Natural killer cell treated with Interleukin-12 subunit alpha and Interleukin-12 subunit beta and Interleukin-15 and Interleukin-18, amount 100 ng/mL, for 72 hours (primary cell): ENCODE measurements at regions not wholly inside any gene's neighbourhood (a gene's known extent, or its start where the extent isn't known, plus 50 kb on each side); places are given as distances from the start of the nearest gene placed in this dataset.
"Not testable (repeated sequence)": the region's sequence is repeated elsewhere in the genome, so short reads cannot be mapped to it uniquely, and the experiment has no call there.

Source experiments
- ATAC-seq, 2 donors: fragments of 150-1000 bp; cut with Tn5 transposase in 1 of 2; sonication (Bioruptor Pico), chemical (Tn5 transposase) in 1 of 2; 2 replicates each; pipeline ENCODE4 v1.10.0; 2021
- DNase-seq: peaks from one replicate; pipeline ENCODE4 v3.0.0; 2022; ENCODE audit warnings: low spot score
- H3K27ac Mint-ChIP-seq, 2 donors: 1 replicate in 1 of 2; 2 replicates in 1 of 2; pipeline ENCODE4 v1.8.0; 2022; ENCODE audit warnings: mixed read lengths in 2 of 2, mild to moderate bottlenecking in 1 of 2, moderate library complexity in 1 of 2
- H3K27me3 Mint-ChIP-seq, 2 donors: 1 replicate in 1 of 2; 2 replicates in 1 of 2; pipeline ENCODE4 v1.8.0; 2022; ENCODE audit warnings: mixed read lengths in 2 of 2
- H3K36me3 Mint-ChIP-seq: one replicate; pipeline ENCODE4 v1.8.0; 2022; ENCODE audit warnings: mixed read lengths
- H3K4me1 Mint-ChIP-seq, 2 donors: 1 replicate in 1 of 2; 2 replicates in 1 of 2; pipeline ENCODE4 v1.8.0; 2022; ENCODE audit warnings: low read depth in 2 of 2, mixed read lengths in 2 of 2, mild to moderate bottlenecking in 1 of 2
- H3K4me3 Mint-ChIP-seq: one replicate; pipeline ENCODE4 v1.8.0; 2022; ENCODE audit warnings: mixed read lengths
- H3K9me3 Mint-ChIP-seq: 2 replicates; pipeline ENCODE4 v1.8.0; 2022; ENCODE audit warnings: mixed read lengths

GRCh38 chrX:50967736-50968135 is 57.2 kb downstream of the BMP15 start:
- H3K9me3 Mint-ChIP-seq = no peaks in the 10 kb centered on the region
- ATAC-seq (no peak), DNase-seq (no peak)
- H3K4me1 Mint-ChIP-seq = no peaks in the 10 kb centered on the region
- no peaks in the 10 kb centered on the region for H3K36me3 Mint-ChIP-seq
- no peak overlapping the region for H3K4me3 Mint-ChIP-seq
- no peak overlapping the region for H3K27ac Mint-ChIP-seq
- peaks cover 0 to 12% of the 10 kb centered on the region in 2 donors for H3K27me3 Mint-ChIP-seq

DNA sequence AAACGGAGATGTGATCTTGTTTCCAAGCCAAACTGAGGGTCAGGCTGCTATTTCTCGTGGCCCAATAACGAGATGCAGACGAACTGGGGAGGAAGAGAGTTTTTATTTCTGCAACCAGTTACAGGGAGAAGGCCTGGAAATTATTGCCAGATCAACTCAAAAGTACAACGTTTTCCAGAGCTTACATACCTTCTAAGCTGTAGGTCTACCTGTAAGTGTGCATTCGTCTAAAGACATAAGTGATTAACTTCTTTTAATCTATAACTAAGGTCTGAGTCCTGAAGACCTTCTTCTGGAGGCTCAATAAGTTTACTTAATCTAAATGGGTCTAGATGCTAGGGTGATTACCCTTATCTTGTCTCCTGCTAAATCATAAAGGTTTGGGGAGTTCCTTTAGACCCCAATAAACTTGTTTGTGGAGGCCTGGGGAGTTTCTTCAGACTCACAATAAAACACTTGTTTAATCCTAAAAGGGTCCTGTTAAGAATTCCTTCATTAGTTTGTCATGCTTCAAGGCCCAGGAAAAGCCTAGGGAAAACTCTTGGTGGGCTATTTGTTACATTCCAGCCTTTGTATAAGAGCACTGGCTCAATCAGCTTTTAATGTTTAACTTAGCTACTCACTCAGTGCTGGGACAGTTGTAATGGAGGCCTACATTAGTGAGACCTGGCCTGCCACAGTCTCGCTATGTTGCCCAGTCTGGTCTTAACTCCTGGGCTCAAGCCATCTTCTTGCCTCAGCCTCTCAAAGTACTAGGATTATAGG is 58.5 kb downstream of the BMP15 start:
- H3K36me3 Mint-ChIP-seq, H3K4me1 Mint-ChIP-seq, H3K27ac Mint-ChIP-seq, H3K9me3 Mint-ChIP-seq, H3K4me3 Mint-ChIP-seq, ATAC-seq, DNase-seq: not testable (repeated sequence)
- peaks cover 0 to 12% of the 10 kb centered on the region in 2 donors for H3K27me3 Mint-ChIP-seq

DNA sequence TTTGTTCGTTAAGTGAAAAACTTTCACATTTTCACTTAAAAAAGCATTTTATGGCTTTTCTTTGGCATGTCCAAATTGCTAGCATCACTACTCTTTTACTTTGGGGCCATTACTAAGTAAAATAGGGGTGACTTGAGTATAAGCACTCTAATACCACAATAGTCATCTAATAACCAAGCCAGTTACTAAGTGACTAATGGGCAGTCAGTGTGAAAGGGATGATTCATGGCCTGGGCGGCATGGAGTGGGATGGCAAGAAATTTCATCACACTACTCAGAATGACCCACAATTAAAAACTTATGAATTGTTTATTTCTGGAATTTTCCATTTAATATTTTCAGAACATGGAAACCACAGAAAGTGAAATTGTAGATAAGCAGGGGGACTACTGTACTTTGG is 60.9 kb downstream of the BMP15 start:
- Mint-ChIP-seq H3K4me3 (no peak overlapping the region), H3K9me3 (no peaks in the 10 kb centered on the region), H3K27ac (no peak overlapping the region), H3K4me1 (no peaks in the 10 kb centered on the region), H3K27me3 (peaks cover 0 to 12% of the 10 kb centered on the region in 2 donors), H3K36me3 (no peaks in the 10 kb centered on the region)
- ATAC-seq (no peak), DNase-seq (no peak)

DNA sequence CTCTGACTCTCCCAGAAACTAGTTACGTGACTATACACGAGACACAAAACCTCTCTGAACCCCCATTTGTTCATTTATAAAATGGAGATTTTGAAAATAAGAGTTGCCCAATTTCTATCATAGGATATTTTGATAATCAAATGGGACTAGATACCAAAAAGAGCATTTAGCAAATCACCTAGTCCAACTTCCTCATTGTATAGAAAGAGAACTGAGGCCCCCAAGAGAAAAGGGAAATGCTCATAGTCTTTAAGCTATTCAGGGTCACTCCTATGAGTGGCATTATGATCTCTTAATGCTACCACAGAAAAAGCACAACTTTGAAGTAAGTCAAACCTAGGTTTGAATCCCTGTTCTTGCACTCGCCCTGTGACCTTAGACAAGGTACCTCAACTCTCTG is 62.7 kb downstream of the BMP15 start:
- DNase-seq = no peak
- Mint-ChIP-seq H3K27ac (no peak overlapping the region), H3K36me3 (no peaks in the 10 kb centered on the region), H3K4me3 (no peak overlapping the region), H3K9me3 (no peaks in the 10 kb centered on the region), H3K27me3 (peaks cover 0 to 5% of the 10 kb centered on the region in 2 donors), H3K4me1 (no peaks in the 10 kb centered on the region)
- no peak for ATAC-seq

DNA sequence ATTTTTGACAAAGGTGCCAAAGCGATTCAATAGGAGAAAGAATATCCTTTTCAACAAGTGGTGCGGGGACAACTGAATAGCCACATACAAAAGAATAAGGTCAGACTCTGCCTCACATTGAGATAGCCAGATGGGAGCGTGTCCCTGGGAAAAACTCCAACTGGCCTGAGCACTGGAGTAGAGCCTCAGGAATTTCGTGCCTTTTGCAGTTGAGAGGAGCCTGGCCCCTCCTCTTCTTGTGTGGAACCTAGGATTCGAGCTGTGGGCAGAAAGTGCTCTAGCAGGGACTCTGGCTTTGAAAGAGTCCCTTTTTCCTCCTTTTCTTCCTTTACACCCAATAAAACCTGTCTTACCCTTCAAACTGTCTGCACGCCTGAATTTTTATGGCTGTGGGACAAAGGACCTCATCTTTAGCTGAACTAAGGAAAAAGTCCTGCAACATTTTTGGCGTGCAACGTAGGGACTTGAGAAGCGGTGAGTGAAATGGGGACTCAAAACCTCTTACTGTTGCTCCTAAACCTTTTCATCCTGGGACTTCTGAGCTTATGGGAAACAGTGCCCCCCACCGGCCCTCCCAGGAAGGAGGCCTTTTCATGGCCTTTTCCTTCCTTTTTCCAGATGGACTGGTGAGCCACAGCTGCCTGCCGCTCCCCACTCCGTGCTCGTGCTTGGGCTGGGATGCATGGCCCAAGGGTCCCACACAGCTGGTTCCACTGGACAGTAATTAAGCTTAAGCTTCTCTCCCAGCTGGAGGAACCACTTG is 68.6 kb downstream of the BMP15 start:
- H3K36me3 Mint-ChIP-seq = no peaks in the 10 kb centered on the region
- ATAC-seq (no peak), DNase-seq (no peak)
- no peak overlapping the region for H3K27ac Mint-ChIP-seq
- H3K9me3 Mint-ChIP-seq = no peaks in the 10 kb centered on the region
- no peak overlapping the region for H3K4me3 Mint-ChIP-seq
- H3K4me1 Mint-ChIP-seq = no peaks in the 10 kb centered on the region
- H3K27me3 Mint-ChIP-seq = peaks cover 0 to 9% of the 10 kb centered on the region in 2 donors

DNA sequence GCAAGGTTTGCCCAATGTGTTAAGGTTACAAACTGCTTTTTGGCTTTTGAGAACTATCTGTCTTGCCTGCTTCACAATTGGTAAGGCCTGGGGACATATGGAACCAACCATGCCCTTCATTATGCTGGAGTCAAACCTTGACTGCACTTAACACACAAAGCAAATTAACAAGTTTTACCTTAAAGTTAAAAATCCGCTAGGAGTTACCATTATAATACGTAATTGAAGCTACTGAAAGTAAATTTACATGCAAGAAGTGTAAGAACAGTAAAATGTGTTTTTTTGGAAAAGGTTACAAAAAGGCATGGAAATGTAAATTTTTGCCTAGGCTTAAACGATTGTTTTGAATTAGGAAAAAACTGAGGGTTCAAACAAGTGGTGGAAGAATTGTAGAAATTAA is 69.7 kb downstream of the BMP15 start:
- Mint-ChIP-seq H3K36me3 (no peaks in the 10 kb centered on the region), H3K27me3 (peaks cover 0 to 17% of the 10 kb centered on the region in 2 donors), H3K27ac (no peak overlapping the region), H3K4me3 (no peak overlapping the region), H3K9me3 (no peaks in the 10 kb centered on the region), H3K4me1 (no peaks in the 10 kb centered on the region)
- no peak for DNase-seq
- no peak for ATAC-seq

- Mint-ChIP-seq H3K27me3 (peaks cover 13 to 35% of the 10 kb centered on the region in 2 donors), H3K4me3 (no peak overlapping the region), H3K36me3 (no peaks in the 10 kb centered on the region), H3K4me1 (no peaks in the 10 kb centered on the region), H3K9me3 (no peaks in the 10 kb centered on the region), H3K27ac (no peak overlapping the region)
- DNase-seq (no peak), ATAC-seq (peak in 1 of 2 donors; percentile 50)
Observed at GRCh38 chrX:50988649-50989048, 78.1 kb downstream of the BMP15 start.

DNA sequence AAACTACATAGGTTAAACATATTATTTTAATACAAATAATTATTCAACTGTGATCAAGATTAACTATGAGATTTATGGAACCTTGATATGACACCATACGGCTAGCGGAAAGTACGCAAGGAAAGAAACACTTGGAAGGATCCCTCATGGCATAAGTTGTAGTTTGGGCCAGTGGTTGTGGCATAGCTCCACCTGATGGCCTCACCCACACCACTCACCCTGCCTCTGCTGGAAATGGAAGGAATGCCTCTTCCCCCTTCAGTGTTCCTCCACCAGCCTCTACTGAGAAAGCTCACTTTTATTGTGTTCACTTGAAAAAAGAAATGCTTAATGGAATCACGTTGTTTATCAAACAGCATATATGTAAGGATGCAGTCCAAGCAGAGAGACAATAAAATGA is 86.4 kb downstream of the BMP15 start:
- H3K27ac Mint-ChIP-seq = no peak overlapping the region
- H3K9me3 Mint-ChIP-seq = no peaks in the 10 kb centered on the region
- no peak overlapping the region for H3K4me3 Mint-ChIP-seq
- peaks cover 19 to 24% of the 10 kb centered on the region in 2 donors for H3K27me3 Mint-ChIP-seq
- ATAC-seq (no peak), DNase-seq (no peak)
- no peaks in the 10 kb centered on the region for H3K4me1 Mint-ChIP-seq
- H3K36me3 Mint-ChIP-seq = no peaks in the 10 kb centered on the region

- not testable (repeated sequence) for H3K36me3 Mint-ChIP-seq, DNase-seq, H3K4me1 Mint-ChIP-seq, H3K9me3 Mint-ChIP-seq, H3K27me3 Mint-ChIP-seq, H3K4me3 Mint-ChIP-seq, H3K27ac Mint-ChIP-seq
- ATAC-seq = peak in 1 of 2 donors; percentile 12
Observed at GRCh38 chrX:51000384-51000783, 89.8 kb downstream of the BMP15 start.

GRCh38 chrX:51001733-51002632 is 91.4 kb downstream of the BMP15 start:
- H3K36me3 Mint-ChIP-seq, ATAC-seq, H3K27ac Mint-ChIP-seq, DNase-seq, H3K4me3 Mint-ChIP-seq, H3K4me1 Mint-ChIP-seq, H3K9me3 Mint-ChIP-seq, H3K27me3 Mint-ChIP-seq: not testable (repeated sequence)

DNA sequence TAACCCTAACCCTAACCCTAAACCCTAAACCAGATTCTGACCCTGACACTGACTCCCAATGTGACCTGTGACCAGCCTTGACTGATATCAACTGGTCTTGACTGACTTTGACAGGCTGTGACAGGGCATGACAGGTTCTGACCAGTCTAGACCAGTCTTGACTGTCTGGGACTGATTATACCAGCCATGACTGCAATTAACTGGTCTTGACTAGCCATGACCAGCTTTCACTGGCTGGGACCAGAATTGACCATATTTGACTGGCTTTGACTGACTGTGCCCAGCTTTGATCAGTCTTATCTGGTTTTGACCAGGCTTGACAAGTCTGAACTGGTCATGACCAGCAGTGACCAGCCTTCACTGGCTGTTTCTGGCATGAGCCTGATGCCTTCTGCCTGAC is 95.5 kb downstream of the BMP15 start:
- no peaks in the 10 kb centered on the region for H3K4me1 Mint-ChIP-seq
- H3K9me3 Mint-ChIP-seq = no peaks in the 10 kb centered on the region
- no peaks in the 10 kb centered on the region for H3K36me3 Mint-ChIP-seq
- ATAC-seq (peak in 1 of 2 donors; percentile 37), DNase-seq (no peak)
- H3K27ac Mint-ChIP-seq = no peak overlapping the region
- no peak overlapping the region for H3K4me3 Mint-ChIP-seq
- H3K27me3 Mint-ChIP-seq = peaks cover 0 to 15% of the 10 kb centered on the region in 2 donors

- H3K4me3 Mint-ChIP-seq = no peak overlapping the region
- H3K4me1 Mint-ChIP-seq = no peaks in the 10 kb centered on the region
- no peak overlapping the region for H3K27ac Mint-ChIP-seq
- ATAC-seq = no peak
- no peaks in the 10 kb centered on the region for H3K9me3 Mint-ChIP-seq
- H3K27me3 Mint-ChIP-seq = peaks cover 13 to 31% of the 10 kb centered on the region in 2 donors
- DNase-seq = no peak
- H3K36me3 Mint-ChIP-seq = no peaks in the 10 kb centered on the region
Observed at GRCh38 chrX:51024106-51024696, 113.7 kb downstream of the BMP15 start.

- Mint-ChIP-seq H3K9me3 (no peaks in the 10 kb centered on the region), H3K36me3 (no peaks in the 10 kb centered on the region), H3K4me3 (no peak overlapping the region), H3K4me1 (no peaks in the 10 kb centered on the region), H3K27me3 (peaks cover 6 to 23% of the 10 kb centered on the region in 2 donors), H3K27ac (no peak overlapping the region)
- no peak for ATAC-seq
- no peak for DNase-seq
Observed at GRCh38 chrX:51026862-51027261, 116.3 kb downstream of the BMP15 start.
